Neural cell (in vitro differentiated cells): ENCODE measurements at regions not wholly inside any gene's neighbourhood (a gene's known extent, or its start where the extent isn't known, plus 50 kb on each side); places are given as distances from the start of the nearest gene placed in this dataset.

Experiments
- H2AFZ ChIP-seq: fragments of 200-600, 300-800 bp; sonication (generic), shearing (Covaris generic); 2 replicates; pipeline ENCODE4 v1.6.0; 2014; ENCODE audit warnings: low read depth, mild to moderate bottlenecking, antibody characterized with exemption, low read length, moderate library complexity
- H3F3A ChIP-seq: fragments of 200-600 bp; shearing (Covaris generic); 2 replicates; pipeline ENCODE4 v1.6.1; 2016; ENCODE audit warnings: mild to moderate bottlenecking, moderate library complexity, mixed read lengths, antibody characterized with exemption, low read length; ENCODE audit not compliant: insufficient read depth, poor library complexity, severe bottlenecking
- H3K27ac ChIP-seq: fragments of 200-600, 300-800 bp; sonication (generic), shearing (Covaris generic); 2 replicates; pipeline ENCODE4 v1.5.1; 2014; ENCODE audit warnings: mild to moderate bottlenecking, low read length, moderate library complexity
- H3K27me3 ChIP-seq: fragments of 300-800, 200-600 bp; sonication (generic), shearing (Covaris generic); 2 replicates; pipeline ENCODE4 v1.6.0; 2014; ENCODE audit warnings: mild to moderate bottlenecking, low read depth, low read length, moderate library complexity; ENCODE audit not compliant: insufficient read depth
- H3K36me3 ChIP-seq: fragments of 300-800, 200-600 bp; sonication (generic), shearing (Covaris generic); 2 replicates; pipeline ENCODE4 v1.5.1; 2014; ENCODE audit warnings: mild to moderate bottlenecking, antibody characterized with exemption, low read length, moderate library complexity; ENCODE audit not compliant: insufficient read depth
- H3K4me2 ChIP-seq: fragments of 300-800, 200-600 bp; sonication (generic), shearing (Covaris generic); 2 replicates; pipeline ENCODE4 v1.6.0; 2014; ENCODE audit warnings: mild to moderate bottlenecking, low read length
- H3K4me3 ChIP-seq: fragments of 300-800, 200-600 bp; sonication (generic), shearing (Covaris generic); 2 replicates; pipeline ENCODE4 v1.5.1; 2014; ENCODE audit warnings: mild to moderate bottlenecking, low read length, moderate library complexity
- H3K79me2 ChIP-seq: fragments of 200-600 bp; shearing (Covaris generic); replicated peaks from 2 replicates; pipeline ENCODE4 v1.6.0; 2014; ENCODE audit warnings: mild to moderate bottlenecking, low read length, moderate library complexity; ENCODE audit not compliant: insufficient read depth
- H3K9ac ChIP-seq: fragments of 300-800, 200-600 bp; sonication (generic), shearing (Covaris generic); 2 replicates; pipeline ENCODE4 v1.6.1; 2016; ENCODE audit warnings: mild to moderate bottlenecking, low read length, mixed read lengths
- H3K9me2 ChIP-seq: fragments of 200-600 bp; shearing (Covaris generic); 2 replicates; pipeline ENCODE4 v1.6.1; 2016; ENCODE audit warnings: mild to moderate bottlenecking, low read length, mixed read lengths; ENCODE audit not compliant: insufficient read depth
- H3K9me3 ChIP-seq: fragments of 200-600, 300-800 bp; sonication (generic), shearing (Covaris generic); 2 replicates; pipeline ENCODE4 v1.6.1; 2016; ENCODE audit warnings: mild to moderate bottlenecking, mixed run types, low read length, moderate library complexity, mixed read lengths
- H4K20me1 ChIP-seq: fragments of 200-600 bp; shearing (Covaris generic); 2 replicates; pipeline ENCODE4 v1.6.1; 2016; ENCODE audit warnings: mild to moderate bottlenecking, mixed run types; ENCODE audit not compliant: insufficient read depth
- EP300 ChIP-seq: fragments of 450-650 bp; conservative IDR thresholded peaks from 2 replicates; pipeline ENCODE4 v1.6.1; 2014; ENCODE audit warnings: antibody characterized with exemption, mild to moderate bottlenecking, moderate library complexity; ENCODE audit not compliant: poor library complexity, severe bottlenecking
- EZH2 ChIP-seq: fragments of 200-600, 300-800 bp; shearing (Covaris generic), sonication (generic); IDR thresholded peaks from 2 replicates; pipeline ENCODE4 v1.6.1; 2014; ENCODE audit warnings: antibody characterized with exemption, low read length, borderline replicate concordance, mild to moderate bottlenecking; ENCODE audit not compliant: insufficient read depth, poor library complexity, severe bottlenecking
- MXI1 ChIP-seq: fragments of 450-650 bp; conservative IDR thresholded peaks from 2 replicates; pipeline ENCODE4 v1.6.1; 2014; ENCODE audit warnings: antibody characterized with exemption, mild to moderate bottlenecking; ENCODE audit not compliant: poor library complexity, severe bottlenecking
- POLR2AphosphoS5 ChIP-seq: IDR thresholded peaks from 2 replicates; pipeline ENCODE4 v1.6.1; 2012
- RAD21 ChIP-seq: fragments of 450-650 bp; conservative IDR thresholded peaks from 2 replicates; pipeline ENCODE4 v1.6.1; 2014; ENCODE audit warnings: antibody characterized with exemption, mild to moderate bottlenecking, moderate library complexity
- SMC3 ChIP-seq: fragments of 450-650 bp; conservative IDR thresholded peaks from 2 replicates; pipeline ENCODE4 v1.6.1; 2014; ENCODE audit warnings: antibody characterized with exemption, mild to moderate bottlenecking, moderate library complexity; ENCODE audit not compliant: poor library complexity
- TAF1 ChIP-seq: IDR thresholded peaks from 2 replicates; pipeline ENCODE4 v1.6.1; 2012; ENCODE audit warnings: low read depth
- TF ChIP-seq, protein P1 (sequence below): IDR thresholded peaks from 2 replicates; pipeline ENCODE4 v1.6.1; 2012; ENCODE audit warnings: borderline replicate concordance
- TF ChIP-seq, protein P2 (sequence below): fragments of 450-650 bp; IDR thresholded peaks from 2 replicates; pipeline ENCODE4 v1.5.1; 2014; ENCODE audit warnings: antibody characterized with exemption, mild to moderate bottlenecking, moderate library complexity; ENCODE audit not compliant: poor library complexity, severe bottlenecking

GRCh38 chr18:1049173-1049572 lies 144.5 kb downstream of the ADCYAP1 start:
- H3K9me3 ChIP-seq, result no peaks in the 10 kb centered on the region
- no peak overlapping the region for H2AFZ ChIP-seq
- no peaks in the 10 kb centered on the region for H3K79me2 ChIP-seq
- H3K27me3 ChIP-seq, result no peaks in the 10 kb centered on the region
- no peak overlapping the region for H3K4me3 ChIP-seq
- no peak overlapping the region for H3K4me2 ChIP-seq
- no peak overlapping the region for H3K27ac ChIP-seq
- H4K20me1 ChIP-seq, result no peaks in the 10 kb centered on the region
- no peaks in the 10 kb centered on the region for H3K9me2 ChIP-seq
- TF ChIP-seq EP300, result no peak
- TF ChIP-seq RAD21, result no peak
- TF ChIP-seq POLR2AphosphoS5, result no peak
- TF ChIP-seq, protein P1, sequence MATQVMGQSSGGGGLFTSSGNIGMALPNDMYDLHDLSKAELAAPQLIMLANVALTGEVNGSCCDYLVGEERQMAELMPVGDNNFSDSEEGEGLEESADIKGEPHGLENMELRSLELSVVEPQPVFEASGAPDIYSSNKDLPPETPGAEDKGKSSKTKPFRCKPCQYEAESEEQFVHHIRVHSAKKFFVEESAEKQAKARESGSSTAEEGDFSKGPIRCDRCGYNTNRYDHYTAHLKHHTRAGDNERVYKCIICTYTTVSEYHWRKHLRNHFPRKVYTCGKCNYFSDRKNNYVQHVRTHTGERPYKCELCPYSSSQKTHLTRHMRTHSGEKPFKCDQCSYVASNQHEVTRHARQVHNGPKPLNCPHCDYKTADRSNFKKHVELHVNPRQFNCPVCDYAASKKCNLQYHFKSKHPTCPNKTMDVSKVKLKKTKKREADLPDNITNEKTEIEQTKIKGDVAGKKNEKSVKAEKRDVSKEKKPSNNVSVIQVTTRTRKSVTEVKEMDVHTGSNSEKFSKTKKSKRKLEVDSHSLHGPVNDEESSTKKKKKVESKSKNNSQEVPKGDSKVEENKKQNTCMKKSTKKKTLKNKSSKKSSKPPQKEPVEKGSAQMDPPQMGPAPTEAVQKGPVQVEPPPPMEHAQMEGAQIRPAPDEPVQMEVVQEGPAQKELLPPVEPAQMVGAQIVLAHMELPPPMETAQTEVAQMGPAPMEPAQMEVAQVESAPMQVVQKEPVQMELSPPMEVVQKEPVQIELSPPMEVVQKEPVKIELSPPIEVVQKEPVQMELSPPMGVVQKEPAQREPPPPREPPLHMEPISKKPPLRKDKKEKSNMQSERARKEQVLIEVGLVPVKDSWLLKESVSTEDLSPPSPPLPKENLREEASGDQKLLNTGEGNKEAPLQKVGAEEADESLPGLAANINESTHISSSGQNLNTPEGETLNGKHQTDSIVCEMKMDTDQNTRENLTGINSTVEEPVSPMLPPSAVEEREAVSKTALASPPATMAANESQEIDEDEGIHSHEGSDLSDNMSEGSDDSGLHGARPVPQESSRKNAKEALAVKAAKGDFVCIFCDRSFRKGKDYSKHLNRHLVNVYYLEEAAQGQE, result no peak
- TF ChIP-seq SMC3, result no peak
- TF ChIP-seq TAF1, result no peak
- TF ChIP-seq, protein P2, sequence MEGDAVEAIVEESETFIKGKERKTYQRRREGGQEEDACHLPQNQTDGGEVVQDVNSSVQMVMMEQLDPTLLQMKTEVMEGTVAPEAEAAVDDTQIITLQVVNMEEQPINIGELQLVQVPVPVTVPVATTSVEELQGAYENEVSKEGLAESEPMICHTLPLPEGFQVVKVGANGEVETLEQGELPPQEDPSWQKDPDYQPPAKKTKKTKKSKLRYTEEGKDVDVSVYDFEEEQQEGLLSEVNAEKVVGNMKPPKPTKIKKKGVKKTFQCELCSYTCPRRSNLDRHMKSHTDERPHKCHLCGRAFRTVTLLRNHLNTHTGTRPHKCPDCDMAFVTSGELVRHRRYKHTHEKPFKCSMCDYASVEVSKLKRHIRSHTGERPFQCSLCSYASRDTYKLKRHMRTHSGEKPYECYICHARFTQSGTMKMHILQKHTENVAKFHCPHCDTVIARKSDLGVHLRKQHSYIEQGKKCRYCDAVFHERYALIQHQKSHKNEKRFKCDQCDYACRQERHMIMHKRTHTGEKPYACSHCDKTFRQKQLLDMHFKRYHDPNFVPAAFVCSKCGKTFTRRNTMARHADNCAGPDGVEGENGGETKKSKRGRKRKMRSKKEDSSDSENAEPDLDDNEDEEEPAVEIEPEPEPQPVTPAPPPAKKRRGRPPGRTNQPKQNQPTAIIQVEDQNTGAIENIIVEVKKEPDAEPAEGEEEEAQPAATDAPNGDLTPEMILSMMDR, result no peak
- TF ChIP-seq EZH2, result no peak
- TF ChIP-seq MXI1, result no peak
- H3K36me3 ChIP-seq, result no peaks in the 10 kb centered on the region
- no peaks in the 10 kb centered on the region for H3F3A ChIP-seq
- H3K9ac ChIP-seq, result no peak overlapping the region

- no peaks in the 10 kb centered on the region for H3F3A ChIP-seq
- no peak overlapping the region for H3K4me3 ChIP-seq
- TF ChIP-seq SMC3 (no peak), EZH2 (no peak), TAF1 (no peak), MXI1 (no peak), EP300 (no peak), RAD21 (no peak), POLR2AphosphoS5 (no peak)
- TF ChIP-seq, protein P2, result no peak
- TF ChIP-seq, protein P1, result no peak
- no peaks in the 10 kb centered on the region for H3K9me3 ChIP-seq
- no peaks in the 10 kb centered on the region for H3K9me2 ChIP-seq
- no peaks in the 10 kb centered on the region for H3K36me3 ChIP-seq
- no peaks in the 10 kb centered on the region for H4K20me1 ChIP-seq
- no peak overlapping the region for H3K27ac ChIP-seq
- H3K27me3 ChIP-seq, result no peaks in the 10 kb centered on the region
- no peak overlapping the region for H2AFZ ChIP-seq
- no peak overlapping the region for H3K9ac ChIP-seq
- H3K79me2 ChIP-seq, result no peaks in the 10 kb centered on the region
- no peak overlapping the region for H3K4me2 ChIP-seq
Measured at GRCh38 chr18:1050012-1050657, 145.5 kb downstream of the ADCYAP1 start.
